DMS153 treated with DMSO at 0.1 percent for 48 hours (cell line): ENCODE measurements at regions not wholly inside any gene's neighbourhood (a gene's known extent, or its start where the extent isn't known, plus 50 kb on each side); places are given as distances from the start of the nearest gene placed in this dataset.

Source experiments
- DNase-seq: peaks from one replicate; lab custom pipeline; 2025; ENCODE audit not compliant: unreplicated experiment; lab: John Stamatoyannopoulos, UW

DNA sequence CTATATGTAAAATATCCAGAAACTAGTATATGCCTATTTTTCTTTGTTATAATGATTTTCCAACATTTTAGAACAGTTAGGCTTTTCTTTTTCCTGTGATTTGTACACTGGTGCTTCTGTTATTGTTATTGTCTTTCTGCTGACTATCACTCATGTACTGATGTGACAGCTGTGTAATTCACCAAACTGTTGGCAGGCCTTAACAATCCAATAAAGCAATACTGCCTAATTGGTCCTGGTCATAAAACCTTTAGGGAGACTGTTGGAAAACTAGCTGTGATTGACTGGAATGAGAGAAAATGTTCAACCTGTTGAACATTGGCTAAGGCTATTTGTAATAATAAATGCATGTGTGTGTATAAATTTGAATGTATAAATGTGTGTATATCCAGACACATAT lies 956.6 kb downstream of the REEP3 start:
- DNase-seq = no peak

DNA sequence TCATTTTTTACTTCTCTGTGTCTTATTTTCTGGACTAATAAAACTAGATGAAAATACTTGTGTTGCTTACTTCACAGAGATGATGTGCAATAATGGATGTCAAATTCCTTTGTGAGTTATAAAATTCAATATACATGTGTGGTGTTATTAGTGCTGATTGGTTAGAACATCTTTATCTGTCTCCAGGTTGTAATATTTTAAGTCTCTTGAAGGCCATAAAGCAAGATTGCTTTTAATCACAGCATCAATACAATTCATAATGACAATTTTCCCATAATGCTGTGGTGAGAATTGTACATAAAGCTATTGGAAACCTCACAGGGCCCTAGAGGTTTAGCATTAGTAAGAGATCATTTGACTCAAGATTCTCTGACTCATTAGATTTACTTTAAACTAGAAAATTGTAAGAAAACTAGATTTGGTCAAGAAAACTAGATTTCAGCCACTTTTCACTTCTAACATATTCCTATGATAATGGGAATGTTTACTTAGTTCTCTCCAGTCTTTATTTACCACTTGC lies 963.7 kb downstream of the REEP3 start:
- no peak for DNase-seq

DNA sequence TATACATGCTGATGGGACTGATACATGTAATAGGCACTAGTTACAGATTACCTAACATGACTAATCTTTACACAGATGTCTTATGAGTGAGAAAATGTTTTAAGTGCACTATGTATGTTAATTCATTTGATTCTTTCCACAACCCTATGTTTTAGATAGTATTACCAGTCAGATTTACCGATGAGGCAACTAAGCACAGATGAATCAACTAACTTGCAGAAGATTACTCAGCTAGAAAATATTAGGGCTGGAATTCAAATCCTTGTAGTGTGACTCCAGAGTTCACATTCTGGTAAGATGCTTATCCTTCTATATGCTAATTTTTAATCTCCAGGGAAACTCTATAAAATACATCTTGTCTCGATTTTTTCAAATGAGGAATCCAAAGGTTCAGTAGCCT lies 964.9 kb downstream of the REEP3 start:
- DNase-seq = no peak

DNA sequence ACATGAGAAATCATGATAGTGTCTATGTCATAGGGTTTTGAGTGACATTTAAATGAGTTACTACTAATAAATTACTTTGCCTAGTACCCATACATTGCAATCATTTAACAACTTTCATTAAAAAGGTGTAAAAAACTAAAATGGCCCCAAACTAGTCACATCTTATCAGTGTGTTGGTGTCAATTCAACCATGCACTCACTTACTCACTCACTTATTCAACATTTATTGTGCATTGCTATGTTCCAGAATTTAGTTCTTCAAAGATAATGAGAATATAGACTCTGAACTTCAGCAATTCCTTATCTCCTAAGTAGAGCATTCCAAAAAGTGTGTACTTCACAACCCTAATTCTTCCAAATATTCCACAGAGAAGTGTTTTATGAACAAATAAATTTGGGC lies 965.7 kb downstream of the REEP3 start:
- DNase-seq = no peak

DNA sequence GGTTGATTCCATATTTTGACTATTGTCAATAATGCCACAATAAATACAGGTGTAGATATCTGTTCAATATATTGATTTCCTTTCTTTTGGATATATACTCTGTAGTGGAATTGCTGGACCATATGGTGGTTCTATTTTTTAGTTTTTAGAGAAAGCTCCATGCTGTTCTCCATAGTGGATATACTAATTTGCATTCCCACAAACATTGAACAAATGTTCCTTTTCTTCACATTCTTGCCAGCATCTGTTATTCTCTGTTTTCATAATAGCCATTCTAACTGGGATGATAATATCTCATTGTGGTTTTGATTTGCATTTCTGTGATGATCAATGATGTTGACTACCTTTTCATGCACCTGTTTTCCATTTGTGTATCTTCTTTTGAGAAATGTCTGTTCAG lies 973.7 kb downstream of the REEP3 start:
- no peak for DNase-seq

DNA sequence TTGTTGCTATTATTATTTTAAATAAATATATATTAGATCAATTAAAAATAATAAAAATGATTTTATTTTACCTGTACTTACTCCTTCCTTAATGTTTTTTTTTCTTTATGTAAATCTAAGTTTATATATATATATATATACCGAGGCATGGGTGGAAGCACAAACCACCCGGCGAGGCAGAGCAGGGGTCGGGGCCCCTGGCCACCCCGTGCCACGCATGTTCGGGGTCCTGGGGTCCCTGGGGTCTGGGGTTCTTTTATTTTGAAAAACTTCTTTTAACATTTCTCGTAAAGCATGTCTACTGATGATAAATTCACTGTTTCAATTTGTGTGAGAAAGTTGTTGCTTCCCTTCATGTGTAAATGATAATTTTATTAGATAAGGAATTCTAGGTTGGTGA lies 976.1 kb downstream of the REEP3 start:
- no peak for DNase-seq

DNA sequence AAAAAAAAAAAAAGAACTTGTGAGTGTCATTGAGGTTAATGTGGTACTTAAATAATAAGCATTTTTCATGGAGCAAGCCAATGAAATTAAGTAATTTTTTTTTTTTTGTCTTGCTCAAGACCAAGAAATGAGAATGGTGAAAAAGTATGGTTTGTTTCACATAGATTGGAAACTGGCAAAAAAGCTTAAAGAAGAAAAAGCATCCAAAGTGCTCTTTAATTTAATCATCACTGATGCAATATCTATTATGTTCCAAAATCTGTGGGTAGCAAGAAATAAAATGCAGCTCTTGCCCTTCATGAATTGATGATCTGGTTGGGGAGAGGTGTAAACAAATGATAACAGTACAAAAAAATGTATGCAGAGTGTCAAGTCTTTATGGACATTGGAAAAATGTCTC lies 980.6 kb downstream of the REEP3 start:
- DNase-seq = no peak

DNA sequence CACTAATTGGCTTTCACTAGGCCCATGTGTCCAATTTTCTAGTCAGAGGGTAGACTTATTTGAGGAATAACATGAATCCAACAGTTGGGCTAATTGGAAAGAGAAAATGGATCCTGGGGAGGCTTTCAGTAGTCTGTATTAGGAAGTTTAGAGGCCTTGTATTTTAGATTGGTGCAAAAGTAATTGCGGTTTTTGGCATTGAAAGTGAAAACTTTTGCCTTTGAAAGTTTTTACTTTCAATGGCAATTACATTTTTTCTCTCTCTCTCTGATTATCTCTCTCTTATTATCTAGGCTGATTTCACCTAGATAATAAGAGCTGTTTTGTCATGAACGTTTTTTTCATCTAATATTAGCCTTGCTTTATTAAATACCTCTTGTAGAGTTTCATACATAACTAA lies 981.7 kb downstream of the REEP3 start:
- no peak for DNase-seq

DNA sequence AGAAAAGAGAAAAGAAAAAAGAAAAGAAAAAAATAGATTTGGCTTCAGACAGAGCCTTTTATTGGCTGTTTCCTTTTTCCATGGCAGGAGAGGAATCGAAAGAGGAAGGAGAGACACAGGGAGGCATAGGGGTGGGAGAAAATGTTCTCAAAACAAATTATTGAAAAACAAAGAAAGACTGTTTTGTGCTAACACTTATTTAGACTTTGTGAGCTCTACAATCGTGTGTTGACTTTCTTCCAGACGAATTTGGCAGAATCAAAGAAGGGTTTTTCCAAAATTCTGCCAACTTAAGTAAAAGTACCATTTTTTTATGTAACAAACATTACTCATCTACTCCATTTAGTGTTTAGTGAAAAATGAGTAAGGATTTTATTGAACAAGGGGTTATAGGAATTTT lies 982.2 kb downstream of the REEP3 start:
- DNase-seq = no peak

DNA sequence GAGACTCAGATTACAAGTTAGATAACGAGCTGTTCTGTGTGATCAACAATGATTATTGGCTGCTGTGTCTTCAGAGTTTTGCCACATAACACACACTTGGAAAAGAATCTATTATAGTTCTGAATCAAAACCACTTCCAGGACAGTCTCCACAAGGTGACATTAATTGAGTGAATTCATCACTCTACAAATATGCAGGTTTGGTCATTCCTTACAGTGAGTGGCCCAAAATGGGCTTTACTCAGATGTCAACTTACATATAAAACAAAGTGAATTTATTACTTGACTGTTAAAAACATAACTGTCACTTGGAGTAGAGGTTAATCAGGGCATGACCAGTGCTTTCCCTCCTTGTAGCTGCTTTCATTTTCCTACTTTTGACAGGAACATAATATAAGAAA lies 984.3 kb downstream of the REEP3 start:
- DNase-seq = no peak

DNA sequence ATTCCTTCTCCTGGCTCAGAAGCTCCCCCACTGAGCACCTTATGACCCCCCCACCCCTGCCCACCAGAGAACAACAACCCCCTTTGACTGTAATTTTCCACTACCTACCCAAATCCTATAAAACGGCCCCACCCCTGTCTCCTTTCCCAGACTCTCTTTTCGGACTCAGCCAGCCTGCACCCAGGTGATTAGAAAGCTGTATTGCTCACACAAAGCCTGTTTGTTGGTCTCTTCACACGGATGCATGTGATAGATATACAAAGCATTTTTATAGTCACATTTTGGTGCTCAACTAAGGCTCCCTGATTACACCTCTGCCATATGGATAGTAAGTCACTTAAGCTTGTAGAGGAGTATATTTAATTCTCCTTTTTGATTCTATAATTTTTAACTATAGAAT lies 985.8 kb downstream of the REEP3 start:
- DNase-seq = no peak

DNA sequence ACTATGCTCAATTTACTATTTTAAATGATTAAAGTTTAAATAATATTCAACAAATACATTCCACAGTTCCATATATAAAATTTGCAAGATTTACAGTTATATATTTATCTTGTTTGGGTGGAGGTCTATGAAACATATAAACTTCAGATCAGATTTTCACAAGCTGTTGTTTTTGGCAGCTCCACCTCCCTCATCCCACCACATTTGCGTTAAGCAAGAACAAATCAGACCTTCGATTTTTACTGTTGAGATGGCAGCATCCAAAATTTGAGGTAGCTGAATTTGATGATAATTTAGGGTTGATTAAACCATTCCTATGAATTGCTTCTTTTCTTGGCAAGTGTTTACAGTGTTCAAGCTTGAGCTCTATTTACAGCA lies 986.4 kb downstream of the REEP3 start:
- no peak for DNase-seq

DNA sequence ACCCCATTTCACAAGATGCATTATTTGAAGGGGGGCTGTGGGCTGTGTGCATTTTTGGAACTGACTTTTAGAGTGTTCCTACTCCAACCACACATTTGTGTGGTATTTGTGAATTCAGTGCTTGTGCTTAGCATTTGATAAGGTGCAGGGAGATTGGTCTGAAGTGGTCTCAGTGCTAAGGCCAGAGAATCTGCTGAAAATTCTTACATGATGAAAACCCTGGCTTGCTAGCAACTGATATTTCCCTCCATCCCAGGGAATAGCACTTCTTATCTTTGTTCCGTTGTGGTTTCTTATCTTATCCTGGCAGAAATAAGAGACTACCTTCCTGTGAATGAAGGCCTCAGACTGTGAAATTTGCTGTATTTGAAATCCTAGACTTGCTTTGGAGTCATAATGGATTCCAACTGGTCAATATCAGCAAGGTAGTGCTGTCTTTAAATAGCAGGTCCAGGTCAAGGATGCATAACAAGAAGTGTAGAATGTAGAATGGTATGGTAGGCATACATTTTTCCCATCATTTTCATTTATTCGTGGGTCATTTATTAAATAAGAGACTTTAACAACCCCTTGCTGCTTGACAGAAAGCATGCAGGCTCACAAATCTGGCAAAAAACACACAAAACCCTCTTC lies 986.9 kb downstream of the REEP3 start:
- DNase-seq = no peak

DNA sequence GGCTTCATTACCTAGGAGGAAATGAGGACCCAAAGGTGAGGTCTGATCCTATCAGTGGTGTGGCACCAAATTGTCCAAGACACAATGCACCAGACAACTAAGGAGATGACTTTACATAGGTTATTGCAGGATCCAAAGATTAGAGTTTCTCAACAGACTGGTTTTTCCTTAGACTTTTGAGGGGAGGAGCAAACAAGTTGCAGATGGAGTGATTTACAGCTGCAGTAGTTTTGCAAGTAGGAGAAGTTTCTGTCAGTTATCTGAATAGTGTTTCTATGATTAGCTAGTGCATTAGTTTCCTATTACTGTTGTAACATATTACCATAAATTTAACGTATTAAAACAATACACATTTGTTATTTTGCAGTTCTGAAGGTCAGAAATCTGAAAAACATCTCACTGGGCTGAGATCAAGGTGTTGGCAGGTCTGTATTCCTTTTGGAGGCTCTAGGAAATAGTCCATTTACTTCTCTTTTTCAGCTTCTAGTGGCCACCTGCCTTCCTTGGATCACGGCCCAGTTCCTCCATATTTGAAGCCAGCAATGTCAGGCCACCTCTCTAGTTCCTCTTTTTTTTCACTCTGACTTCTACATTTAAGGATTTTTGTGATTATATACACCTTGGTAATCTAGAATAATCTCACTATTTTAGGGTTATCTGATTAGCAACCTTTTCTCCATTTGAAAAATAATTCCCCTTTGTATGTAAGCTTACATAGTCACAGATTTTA lies 994.9 kb downstream of the REEP3 start:
- DNase-seq = no peak

DNA sequence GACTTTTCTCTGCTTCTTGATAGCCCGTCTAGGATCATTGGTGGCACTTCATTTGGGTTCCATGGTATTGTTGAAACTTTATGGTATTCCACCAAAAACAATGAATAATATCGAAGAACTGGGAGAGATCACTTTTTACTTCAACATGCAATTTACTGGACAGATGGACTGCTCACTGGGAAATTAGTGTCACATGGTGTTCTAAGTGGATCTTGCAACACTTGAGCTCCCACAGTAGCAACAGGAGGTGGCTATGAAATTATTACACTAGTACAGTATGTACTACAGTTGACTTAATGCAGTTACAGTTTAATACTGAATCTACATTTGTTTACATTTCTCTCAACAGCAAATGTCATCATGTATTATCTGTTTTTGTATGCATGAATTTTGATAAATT lies 997.3 kb downstream of the REEP3 start:
- DNase-seq = no peak

DNA sequence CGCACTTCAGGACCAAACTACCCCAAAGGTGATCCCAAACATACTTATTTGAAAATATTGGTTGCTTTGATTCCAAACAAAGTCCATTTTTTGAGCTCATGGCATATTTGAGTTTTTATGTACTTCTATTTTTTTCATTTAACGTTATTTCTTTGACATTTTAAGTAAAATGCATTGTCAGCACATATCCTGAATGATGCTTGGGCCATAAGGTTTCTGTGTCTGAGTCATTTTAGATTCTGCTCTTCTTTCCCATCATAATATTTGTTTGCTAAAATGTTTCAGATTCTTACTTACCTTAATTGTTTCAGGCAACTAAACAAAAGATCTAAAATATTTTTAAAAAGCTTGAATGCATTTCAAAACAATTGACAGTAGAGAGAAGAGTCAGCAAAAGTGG lies 998.2 kb downstream of the REEP3 start:
- DNase-seq = no peak

DNA sequence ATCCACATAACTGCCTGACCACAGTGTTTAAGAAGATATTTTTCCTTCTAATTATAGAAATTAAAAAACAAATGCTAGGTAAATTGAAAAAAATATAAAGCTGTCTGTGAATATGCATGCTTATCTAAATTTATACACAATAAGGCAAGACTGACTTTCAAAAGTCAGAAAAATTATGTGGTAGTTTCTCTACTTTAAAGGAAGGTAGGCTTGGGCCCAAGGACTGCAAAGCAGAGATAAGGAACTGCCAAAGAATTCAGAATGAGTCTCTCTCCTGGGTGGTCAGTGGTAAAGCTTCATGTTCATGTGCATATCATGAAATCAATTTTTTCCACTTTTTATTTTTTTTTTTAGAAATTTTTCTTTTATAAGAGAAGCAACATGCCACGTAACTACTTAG lies 998.6 kb downstream of the REEP3 start:
- no peak for DNase-seq

DNA sequence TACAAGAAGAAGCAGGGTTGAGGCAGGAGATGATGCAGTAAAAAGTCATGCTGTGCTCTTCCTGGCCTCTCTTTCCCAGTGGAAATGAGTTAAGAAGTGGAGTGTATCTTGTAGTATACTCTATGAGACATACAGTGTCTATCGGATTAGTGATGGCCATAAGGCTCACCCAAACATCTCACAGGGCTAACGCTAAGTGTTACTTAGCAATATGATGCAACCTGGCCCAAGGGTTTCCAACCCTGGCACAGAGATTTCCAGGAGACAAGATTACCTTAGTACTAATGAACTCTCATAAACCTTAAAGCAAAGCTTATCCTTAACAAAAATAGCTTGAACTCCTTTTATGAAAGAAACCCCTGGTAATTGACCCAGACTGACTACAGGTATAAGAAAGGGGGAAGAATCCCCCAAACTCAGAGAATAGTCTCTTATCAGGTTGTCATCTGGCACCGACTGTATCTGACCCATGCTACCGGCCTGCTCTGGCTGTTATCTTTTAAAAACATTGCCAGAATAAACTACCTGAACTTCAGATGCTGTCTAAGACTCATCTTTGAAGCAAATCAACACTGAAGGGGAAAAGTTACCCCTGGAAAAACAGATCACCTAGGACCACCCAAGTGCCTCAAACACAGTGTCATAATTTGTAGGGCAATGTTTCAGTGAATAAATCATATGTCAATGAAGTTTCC lies 1002.0 kb downstream of the REEP3 start:
- no peak for DNase-seq

DNA sequence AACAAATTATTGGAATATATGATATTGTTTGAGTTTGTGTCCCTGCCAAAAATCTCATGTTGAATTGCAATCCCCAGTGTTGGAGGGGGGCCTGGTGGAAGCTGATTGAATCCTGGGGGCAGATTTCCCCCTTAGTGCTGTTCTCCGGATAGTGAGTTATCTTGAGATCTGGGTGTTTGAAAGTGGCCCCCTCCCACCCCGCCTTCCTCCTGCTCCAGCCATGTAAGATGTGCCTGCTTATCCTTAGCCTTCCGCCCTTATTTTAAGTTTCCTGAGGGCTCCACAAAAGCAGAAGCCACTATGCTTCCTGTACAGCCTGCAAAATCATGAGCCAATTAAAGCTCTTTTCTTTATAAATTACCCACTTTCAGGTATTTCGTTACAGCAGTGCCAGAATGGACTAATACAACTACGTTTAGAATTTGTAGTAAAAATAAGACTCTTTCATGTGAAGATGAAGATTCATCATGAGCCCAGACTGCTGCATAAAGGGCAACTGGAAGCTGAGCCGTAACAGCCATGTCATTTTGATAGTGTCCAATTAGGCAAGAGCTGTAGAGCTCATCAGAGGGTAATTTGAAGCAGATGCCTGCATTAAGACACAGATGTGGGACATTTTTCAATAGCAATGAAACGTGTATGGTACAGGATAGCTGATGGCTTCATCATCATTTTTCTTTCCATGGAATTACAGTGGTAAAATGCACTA lies 1007.2 kb downstream of the REEP3 start:
- DNase-seq = no peak

DNA sequence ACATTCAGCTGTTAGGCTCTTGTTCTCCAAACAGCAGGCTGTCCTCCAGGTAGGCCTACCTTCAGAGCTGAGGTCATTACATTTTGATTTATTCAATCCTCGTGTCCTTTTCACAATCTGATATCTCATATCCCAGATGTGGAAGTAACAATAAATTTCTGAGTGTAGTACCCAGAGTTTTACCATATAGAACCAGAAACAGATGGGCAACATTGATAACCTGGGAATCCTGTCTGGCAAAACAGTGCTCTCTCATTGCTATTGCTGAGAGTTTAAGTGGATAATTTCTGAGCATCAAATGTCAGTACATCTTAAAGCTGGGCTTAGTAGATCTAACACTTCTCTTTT lies 1007.8 kb downstream of the REEP3 start:
- DNase-seq = no peak

DNA sequence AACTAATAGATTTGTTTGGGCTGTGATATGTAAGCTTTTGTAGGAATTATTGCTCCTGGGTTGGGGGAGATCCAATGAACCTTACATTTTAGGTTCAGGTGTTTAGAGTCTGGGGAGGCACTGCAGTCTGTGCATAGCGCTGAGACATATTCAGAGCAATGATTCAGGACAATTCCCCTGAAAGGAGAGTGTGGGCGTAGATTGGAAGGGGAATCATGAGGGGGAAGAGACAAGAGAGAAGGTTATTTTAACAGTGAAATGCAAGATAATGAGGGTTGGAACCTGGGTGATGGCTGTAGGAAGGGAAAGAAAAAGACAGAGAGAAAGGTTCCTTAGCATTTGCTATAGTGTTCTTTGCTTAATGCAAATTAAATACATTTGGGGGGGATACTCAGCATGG lies 1013.4 kb downstream of the REEP3 start:
- no peak for DNase-seq
